ENCODE measurements at regions not wholly inside any gene's neighbourhood (a gene's known extent, or its start where the extent isn't known, plus 50 kb on each side); places are given as distances from the start of the nearest gene placed in this dataset.
"Not testable (repeated sequence)": the region's sequence is repeated elsewhere in the genome, so short reads cannot be mapped to it uniquely, and the experiment has no call there.

DNA sequence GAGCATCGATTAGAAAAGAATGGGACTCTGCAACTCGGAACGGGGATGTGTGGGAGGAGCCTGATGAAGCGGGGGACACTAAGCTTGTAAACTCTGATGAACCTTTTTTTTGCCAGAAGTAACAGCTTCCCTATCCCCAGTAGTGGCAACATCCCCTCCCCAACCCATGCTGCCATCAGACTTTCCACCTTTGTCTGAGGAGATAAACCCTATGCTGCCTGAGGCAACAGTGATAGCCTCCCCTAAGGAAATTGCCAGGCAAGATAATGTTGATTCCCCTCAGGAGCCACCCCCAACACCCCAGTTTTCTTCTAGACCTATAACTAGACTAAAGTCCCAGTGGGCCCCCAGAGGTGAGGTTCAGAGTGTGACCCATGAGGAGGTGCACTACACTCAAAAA, 173.7 kb downstream of the AKR1D1 start:
- no peak overlapping the region for H3K27ac ChIP-seq
- DNase-seq (ENCODE audit: low read depth, low spot score) = no peak

DNA sequence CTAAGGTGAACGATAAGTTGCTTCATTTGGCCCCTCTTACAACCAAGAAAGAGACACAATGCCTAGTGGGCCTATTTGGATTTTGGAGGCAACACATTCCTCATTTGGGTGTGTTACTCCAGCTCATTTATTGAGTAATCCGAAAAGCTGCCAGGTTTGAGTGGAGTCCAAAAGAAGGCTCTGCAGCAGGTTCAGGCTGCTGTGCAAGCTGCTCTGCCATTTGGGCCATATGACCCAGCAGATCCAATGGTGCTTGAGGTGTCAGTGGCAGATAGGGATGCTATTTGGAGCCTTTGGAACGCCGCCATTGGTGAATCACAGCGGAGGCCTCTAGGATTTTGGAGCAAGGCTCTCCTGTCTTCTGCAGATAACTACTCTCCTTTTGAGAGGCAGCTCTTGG, 176.4 kb downstream of the AKR1D1 start:
- H3K27ac ChIP-seq; DNase-seq (ENCODE audit: low read depth, low spot score): not testable (repeated sequence)

DNA sequence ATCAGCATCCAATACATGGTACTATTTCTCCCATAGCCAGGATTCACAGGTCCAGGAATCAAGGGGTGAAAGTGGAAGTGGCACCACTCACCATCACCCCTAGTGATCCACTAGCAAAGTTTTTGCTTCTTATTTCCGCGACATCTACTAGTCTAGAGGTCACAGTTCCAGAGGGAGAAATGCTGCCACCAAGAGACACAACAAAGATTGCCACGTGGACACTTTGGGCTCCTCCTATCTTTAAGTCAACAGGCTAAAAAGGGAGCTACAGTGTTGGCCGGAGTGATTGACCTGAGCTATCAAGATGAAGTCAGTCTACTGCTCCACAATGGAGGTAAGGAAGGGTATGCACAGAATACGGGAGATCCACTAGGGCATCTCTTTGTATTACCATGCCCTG, 178.2 kb downstream of the AKR1D1 start:
- no peak overlapping the region for H3K27ac ChIP-seq
- no peak for DNase-seq (ENCODE audit: low read depth, low spot score)

DNA sequence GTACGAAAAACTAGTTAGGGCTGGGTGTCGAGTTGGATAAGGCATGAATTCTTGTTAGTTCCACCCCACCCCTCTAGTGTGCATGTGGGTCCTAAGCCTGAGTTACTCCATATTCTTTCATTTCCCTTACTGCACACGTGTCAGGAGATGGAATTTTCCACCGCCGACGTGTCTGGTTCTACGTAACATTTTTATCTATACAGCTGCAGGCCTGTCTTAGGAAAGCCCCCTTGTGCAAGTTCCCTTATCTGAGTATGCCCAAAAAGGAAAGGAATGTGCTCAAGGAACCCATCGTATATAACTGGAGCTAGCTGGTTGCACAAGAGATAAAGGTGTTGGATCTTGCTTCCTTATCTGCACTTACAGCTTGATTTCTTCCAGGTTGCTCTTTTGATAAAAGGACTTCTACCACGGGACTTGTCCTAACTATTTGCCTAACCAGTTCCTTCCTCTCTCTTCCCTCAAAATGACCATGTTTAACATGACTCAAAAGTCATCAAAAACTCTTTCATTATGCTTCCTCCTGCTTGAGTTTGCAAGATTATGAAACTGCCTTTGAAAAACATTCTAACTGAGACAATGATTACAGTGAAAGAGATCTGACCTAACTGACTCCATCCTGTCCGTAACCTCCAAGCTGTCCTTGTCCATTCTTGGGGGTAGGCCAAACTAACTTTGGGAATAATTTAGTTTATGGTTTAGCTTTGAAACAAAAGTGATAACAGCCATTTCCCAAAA, 181.4 kb downstream of the AKR1D1 start:
- DNase-seq (ENCODE audit: low read depth, low spot score) = no peak
- no peak overlapping the region for H3K27ac ChIP-seq

DNA sequence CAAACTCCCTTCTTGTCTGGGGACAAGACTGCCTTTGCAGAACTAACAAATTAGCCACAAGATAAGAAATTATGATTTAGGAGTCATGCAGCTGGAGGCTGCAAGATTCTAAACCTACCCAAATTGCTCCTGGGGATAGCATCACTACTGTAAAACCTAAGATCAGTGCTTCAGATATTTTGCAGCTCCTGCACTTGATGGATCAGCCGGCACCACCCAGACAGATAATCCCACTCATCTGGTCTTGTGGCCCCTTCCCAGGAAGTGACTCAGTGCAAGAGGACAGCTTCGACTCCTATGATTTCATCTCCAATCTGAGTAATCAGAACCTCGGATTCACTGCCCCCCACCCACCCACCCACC, 181.9 kb downstream of the AKR1D1 start:
- no peak for DNase-seq (ENCODE audit: low read depth, low spot score)
- H3K27ac ChIP-seq = no peak overlapping the region

DNA sequence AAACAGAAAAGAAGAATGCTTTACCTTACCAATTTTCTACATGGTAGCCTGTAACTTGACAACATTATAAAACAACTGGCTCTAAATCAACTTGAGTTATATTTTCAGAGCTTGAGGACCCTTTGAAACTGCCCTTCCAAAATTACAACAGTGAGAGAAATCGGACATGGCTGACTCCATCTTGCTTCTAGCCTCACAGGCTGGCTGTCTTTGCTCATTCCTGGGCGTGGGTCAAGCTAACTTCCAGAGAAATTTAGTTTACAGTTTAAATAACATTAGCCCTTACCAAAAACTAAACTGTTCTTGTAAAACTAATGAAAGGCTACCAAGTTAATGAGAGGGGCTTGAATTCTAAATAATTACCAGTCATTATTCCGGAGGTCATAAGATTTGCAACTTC, 183.4 kb downstream of the AKR1D1 start:
- H3K27ac ChIP-seq = no peak overlapping the region

DNA sequence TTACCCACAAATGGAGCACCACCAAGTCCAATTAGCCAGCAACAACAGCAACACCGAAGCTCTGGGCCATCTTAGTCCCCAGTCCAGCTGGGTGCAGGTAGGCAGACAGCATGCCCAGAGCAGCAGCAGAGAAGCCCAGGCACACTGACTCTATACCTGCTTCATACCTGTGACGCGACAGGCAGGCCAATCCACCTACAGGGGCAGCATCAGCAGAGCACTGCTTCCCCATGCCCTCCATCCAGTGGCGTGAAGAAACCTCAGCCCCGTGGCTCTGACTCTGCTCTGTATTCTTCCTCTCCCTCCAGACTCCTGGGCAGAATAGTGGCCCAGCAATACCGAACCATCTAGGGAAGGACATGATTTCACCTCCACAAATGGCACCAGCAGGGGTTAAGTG, 191.7 kb downstream of the AKR1D1 start:
- H3K27ac ChIP-seq = no peak overlapping the region
- DNase-seq (ENCODE audit: low read depth, low spot score) = no peak

More for the DNA sequence above, 183.4 kb downstream of the AKR1D1 start:
- DNase-seq (ENCODE audit: low read depth, low spot score) = no peak

DNA sequence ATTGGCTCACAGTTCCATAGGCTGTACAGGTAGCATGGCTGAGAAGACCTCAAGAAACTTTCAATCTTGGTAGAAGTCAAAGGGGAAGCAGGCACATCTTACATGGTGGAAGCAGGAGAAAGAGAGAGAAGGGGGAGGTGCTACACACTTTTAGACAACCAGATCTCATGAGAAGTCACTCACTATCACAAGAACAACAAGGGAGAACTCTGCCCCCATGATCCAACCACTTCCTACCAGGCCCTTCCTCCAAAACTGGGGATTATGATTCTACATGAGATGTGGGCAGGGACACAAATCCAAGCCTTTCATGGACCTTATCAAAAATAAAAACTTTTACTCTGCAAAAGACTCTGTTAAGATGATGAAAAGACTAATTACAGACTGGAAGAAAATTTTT, 183.2 kb upstream of the TRIM24 start:
- DNase-seq (ENCODE audit: low read depth, low spot score) = no peak
- H3K27ac ChIP-seq = no peak overlapping the region

DNA sequence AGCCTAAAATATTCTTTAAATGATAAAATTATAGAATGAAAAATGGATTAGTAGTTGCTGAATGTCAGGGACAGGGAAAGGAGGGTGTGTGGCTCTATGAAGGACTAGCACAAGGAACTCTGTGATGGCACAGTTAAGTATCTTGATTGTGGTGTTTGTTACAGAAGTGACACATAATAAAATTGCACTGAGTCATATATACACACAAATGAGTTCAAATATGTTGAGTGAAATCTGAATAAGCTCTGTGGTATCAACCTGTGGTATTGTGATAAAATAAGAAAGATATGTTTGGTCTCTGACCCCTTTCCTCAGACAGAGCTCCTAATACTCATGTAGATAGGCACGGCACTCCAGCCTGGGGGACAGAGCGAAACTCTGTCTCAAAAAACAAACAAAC, 181.5 kb upstream of the TRIM24 start:
- no peak for DNase-seq (ENCODE audit: low read depth, low spot score)
- H3K27ac ChIP-seq = no peak overlapping the region

DNA sequence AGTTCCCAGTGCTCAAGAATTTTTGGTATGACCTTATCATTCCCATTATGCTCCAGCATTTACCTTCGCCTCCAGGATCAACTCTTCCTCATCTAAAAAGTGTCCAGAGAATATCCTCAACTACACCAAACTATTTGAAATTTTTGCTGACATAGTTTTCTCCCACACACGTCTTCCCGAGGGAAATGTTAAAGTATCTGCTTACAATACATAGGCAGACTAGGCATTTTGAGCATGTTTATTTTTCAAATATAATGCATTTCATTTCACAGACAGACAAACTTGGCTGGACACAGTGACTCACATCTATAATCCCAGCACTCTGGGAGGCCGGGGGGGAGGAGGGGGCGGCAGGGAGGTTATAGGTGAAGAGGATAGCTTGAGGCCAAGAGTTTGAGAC, 177.1 kb upstream of the TRIM24 start:
- DNase-seq (ENCODE audit: low read depth, low spot score) = no peak
- no peak overlapping the region for H3K27ac ChIP-seq

DNA sequence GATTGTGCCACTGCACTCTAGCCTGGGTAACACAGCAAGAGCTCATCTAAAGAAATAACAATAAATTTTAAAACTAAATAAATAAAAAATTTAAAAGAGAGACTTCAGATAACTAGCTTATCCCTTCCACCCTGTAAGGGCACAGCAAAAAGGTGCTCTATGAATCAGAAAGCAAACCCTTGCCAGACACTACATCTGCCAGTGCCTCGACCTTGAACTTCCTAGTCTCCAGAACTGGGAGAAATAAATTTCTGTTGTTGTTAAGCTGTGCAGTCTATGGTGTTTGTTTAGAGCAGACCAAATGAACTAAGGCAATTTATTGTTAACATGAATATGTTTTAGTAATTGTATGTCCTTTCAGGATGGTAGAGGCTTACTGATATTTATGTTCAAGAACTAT, 174.9 kb upstream of the TRIM24 start:
- no peak for DNase-seq (ENCODE audit: low read depth, low spot score)
- H3K27ac ChIP-seq = no peak overlapping the region

DNA sequence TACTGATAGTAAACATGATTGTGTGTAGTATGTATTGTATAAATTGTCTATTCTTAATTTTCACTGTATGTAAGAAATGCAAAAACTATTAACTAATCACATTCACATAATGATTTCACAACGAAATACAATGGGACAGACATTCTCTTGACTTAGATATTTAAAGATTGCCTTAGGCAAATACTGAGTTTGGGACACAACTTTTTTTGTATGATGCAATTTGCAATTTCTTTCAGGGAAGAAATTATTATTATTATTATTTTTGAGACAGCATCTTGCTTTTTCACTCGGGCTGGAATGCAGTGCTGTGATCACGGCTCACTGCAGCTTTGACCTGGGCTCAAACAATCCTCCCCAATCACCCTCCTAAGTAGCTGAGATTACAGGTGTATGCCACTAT, 173.2 kb upstream of the TRIM24 start:
- no peak overlapping the region for H3K27ac ChIP-seq
- no peak for DNase-seq (ENCODE audit: low read depth, low spot score)

DNA sequence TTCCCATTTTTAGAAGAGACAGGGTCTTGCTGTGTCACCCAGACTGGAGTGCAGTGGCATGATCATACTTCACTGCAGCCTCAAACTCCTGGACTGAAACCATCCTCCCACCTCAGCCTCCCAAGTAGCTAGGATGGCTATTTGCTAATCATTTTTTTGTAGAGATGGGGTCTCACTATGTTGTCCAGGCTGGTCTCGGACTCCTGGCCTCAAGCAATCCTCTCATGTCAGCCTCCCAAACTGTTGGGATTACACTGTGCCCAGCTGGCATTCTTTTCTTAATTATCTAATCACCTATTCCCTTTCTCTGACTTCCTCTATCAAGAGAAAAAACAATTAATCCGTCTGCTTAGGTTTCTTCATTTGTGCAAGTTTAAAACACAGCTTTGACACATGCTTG, 172.5 kb upstream of the TRIM24 start:
- no peak overlapping the region for H3K27ac ChIP-seq
- DNase-seq (ENCODE audit: low read depth, low spot score) = no peak

DNA sequence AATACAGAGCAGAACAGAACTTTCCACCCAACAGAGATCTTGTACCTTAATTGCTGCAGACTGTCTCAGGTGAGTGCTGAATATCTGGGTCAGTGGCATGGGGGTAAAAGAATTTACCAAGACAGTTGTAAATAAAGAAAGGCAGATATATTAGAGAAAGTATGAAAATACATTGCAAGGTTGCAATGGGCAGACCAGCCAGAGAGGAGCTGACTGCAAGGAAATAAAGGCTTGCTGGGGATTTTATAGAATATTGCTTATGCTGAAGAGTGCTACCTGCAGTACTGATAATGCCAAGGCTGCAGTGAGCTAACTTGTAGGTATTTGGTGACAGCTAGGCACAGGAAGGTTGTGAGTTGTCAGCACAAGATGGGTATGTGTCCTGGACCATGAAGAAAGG, 171.0 kb upstream of the TRIM24 start:
- H3K27ac ChIP-seq = no peak overlapping the region
- no peak for DNase-seq (ENCODE audit: low read depth, low spot score)

DNA sequence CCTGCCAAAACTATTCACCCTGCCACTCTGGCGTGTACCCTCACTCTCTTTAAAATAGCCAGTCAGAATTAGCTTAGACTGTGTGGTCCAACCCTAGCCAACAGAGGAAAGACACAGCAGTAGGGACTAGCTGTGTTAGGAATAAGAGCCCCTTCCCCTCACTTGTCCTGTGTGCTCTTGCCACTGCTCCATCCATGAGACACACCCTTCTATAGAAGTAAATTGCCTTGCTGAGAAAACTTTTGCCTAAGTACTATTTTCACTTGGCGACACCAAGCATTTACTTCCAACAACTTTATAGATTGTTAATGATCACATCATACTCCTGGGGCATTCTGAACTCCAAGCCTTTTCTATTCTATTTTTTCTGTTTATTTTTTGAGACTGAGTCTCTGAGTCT, 170.2 kb upstream of the TRIM24 start:
- no peak for DNase-seq (ENCODE audit: low read depth, low spot score)
- no peak overlapping the region for H3K27ac ChIP-seq

DNA sequence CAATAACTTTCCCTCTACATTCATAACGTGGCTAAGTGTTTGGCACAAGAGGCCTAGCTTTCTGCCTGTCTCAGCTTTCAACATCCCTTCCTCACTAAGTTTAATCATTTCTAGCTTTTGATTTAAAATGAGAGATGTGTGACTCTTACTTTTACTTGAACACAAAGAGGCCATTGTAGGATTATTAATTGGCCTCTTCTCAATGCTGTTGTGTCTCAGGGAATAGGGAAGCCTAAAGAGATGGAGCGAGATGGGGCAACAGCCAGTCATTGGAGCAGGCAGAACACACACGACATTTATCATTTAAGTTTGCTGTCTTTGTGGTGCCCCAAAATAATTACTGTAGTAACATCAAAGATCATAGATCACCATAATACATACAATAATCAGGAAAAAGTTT, 167.1 kb upstream of the TRIM24 start:
- no peak overlapping the region for H3K27ac ChIP-seq
- DNase-seq (ENCODE audit: low read depth, low spot score) = no peak

DNA sequence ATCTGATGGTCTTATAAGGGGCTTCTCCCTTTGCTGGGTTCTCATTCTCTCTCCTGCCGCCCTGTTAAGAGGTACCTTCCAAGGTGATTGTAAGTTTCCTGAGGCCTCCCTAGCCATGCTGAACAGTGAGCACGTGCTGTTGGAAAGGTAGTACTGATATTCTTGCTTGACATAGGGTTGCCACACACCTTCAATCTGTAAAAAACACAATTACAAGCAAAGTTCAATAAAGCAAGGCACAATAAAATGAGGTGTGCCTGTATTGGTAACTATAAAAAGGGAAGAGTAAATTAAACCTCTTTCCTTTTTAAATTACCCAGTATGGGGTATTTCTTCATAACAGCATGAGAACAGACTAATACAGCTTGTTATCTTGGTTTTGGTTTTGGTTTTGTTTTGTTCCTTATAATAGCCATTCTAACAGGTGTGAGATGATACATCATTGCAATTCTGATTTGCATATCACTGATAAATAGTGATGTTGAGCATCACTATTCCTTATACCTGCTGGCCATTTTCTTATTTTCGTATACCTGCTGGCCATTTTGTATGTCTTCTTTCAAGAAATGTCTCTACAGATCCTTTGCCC, 164.9 kb upstream of the TRIM24 start:
- no peak overlapping the region for H3K27ac ChIP-seq
- no peak for DNase-seq (ENCODE audit: low read depth, low spot score)

DNA sequence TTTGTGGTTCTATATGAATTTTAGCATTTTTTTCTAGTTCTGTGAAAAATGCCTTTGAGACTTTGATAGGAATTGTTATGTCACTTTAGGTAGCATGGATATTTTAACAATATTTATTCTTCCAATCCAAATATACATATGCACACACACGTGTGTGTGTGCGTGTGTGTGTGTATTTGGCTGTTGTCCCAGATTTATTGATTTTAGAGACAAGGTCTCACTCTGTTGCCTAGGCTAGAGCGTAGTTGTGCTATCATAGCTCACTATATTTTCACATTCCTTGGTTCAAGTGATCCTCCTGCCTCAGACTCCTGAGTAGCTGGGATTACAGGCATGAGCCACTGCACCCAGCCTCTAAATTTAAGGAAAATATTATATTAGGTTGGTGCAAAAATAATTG, 162.5 kb upstream of the TRIM24 start:
- DNase-seq (ENCODE audit: low read depth, low spot score) = no peak
- no peak overlapping the region for H3K27ac ChIP-seq

DNA sequence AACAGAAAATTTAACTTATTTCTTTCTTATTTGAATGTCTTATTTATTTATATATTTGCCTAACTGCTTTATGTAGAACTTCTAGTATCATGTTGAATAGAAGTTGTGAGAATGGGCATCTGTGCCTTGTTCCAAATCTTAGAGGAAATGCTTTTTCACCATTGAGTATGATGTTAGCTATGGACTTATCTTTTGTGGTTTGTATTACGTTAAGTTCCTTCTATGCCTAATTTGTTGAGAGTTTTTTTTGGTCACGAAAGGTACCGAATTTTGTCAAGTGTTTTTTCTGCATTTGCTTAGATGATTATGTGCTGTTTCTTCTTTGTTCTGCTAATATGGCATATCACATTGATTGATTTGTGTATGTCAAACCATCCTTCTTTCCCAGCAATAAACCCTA, 161.0 kb upstream of the TRIM24 start:
- H3K27ac ChIP-seq = no peak overlapping the region
- DNase-seq (ENCODE audit: low read depth, low spot score) = no peak

DNA sequence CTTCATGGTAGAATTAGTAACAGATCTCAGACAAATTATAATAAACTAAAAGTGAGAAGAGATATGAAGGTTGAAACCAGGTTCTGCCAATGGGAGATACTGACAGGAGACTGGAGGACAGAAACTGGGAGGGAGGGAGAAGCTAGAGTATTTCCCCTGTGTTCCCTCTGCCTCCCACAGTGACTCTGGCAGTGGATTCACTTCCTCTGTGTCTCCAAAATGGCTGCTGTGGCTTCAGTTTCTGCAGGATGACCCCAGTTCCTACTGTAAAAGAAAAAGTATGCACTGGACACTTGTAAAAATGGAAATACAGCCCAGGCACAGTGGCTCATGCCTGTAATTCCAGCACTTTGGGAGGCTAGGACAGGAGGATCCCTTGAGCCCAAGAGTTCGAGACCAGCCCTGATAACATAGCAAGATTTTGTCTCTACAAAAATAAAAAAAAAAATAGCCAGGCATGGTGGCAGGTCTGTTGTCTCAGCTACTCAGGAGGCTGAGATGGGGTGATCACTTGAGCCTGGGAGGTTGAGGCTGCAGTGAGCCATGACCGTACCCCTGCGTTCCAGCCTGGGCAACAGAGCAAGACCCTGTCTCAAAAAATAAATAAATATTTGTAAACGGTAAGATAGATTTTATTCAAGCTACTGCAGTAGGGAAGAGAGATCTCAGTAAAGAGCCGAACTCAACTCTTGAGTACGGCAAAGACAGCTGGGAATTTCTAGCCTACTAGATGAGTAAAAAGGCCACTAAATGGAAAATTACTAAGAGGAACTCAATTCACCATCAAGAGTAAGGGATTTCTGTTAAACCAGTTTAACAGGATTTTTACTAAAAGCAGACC, 156.6 kb upstream of the TRIM24 start:
- DNase-seq (ENCODE audit: low read depth, low spot score) = no peak

DNA sequence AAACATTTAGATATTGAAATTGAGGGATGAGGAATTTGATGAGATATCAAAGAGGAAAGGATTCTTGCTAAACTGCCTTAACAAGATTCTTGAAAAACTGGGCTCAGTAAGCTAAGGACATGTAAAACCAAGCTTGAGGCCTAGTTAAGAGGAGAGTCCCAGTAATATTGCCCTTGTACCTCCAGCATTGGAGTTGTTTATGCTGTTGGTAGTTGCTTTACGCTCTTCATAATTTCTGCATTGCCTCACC, 156.1 kb upstream of the TRIM24 start:
- no peak for DNase-seq (ENCODE audit: low read depth, low spot score)

More for the DNA sequence above, 156.6 kb upstream of the TRIM24 start:
- no peak overlapping the region for H3K27ac ChIP-seq

DNA sequence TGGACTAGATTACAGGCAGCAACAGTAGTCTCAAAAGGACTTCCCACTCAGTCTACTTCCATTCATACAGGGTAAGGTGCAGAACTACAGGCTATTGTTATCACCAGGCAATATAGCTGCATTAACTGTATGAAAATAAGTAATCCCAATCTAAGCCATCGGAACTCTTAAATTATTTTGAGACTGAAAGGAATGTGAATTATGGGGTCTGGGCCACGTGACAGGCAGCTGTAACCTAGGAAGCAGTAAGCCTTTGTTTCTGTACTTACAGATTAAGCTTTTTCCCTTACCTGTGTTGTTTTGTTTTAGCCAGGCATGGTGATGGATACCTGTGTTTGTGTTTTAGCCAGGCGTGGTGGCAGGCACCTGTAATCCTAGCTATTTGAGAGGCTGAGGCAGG, 152.4 kb upstream of the TRIM24 start:
- DNase-seq (ENCODE audit: low read depth, low spot score) = no peak
- no peak overlapping the region for H3K27ac ChIP-seq

More for the DNA sequence above, 156.1 kb upstream of the TRIM24 start:
- H3K27ac ChIP-seq = no peak overlapping the region

Measured in epithelial cell of prostate (primary cell).